H1 (cell line): ENCODE measurements at regions not wholly inside any gene's neighbourhood (a gene's known extent, or its start where the extent isn't known, plus 50 kb on each side); places are given as distances from the start of the nearest gene placed in this dataset.

ENCODE experiments used
- TF ChIP-seq, protein P1 (sequence below): fragments of 300-600 bp; sonication (generic); IDR thresholded peaks from 2 replicates; pipeline ENCODE4 v1.7.1; 2012; ENCODE audit warnings: low read length, moderate library complexity, mild to moderate bottlenecking, inconsistent platforms; ENCODE audit not compliant: insufficient replicate concordance

DNA sequence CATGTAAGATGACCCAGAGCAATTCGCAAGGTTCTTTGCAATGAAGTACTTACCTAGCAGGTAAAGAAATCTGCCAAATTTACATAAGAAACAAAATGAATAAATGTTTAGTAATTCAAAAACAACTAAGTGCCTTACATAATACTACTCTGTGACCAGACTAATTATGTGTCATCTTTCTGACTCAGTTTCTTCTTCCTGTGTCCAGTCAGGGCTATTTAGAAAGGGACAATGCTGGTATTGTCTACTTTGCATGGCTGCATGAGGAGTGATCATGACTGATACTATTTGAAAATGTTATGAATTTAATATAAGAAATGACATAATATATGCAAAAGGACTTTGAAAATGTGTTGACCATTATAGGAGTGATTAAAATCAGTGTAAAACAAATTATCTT lies 210.0 kb downstream of the TMEM161B start (continued):
- TF ChIP-seq, protein P1, sequence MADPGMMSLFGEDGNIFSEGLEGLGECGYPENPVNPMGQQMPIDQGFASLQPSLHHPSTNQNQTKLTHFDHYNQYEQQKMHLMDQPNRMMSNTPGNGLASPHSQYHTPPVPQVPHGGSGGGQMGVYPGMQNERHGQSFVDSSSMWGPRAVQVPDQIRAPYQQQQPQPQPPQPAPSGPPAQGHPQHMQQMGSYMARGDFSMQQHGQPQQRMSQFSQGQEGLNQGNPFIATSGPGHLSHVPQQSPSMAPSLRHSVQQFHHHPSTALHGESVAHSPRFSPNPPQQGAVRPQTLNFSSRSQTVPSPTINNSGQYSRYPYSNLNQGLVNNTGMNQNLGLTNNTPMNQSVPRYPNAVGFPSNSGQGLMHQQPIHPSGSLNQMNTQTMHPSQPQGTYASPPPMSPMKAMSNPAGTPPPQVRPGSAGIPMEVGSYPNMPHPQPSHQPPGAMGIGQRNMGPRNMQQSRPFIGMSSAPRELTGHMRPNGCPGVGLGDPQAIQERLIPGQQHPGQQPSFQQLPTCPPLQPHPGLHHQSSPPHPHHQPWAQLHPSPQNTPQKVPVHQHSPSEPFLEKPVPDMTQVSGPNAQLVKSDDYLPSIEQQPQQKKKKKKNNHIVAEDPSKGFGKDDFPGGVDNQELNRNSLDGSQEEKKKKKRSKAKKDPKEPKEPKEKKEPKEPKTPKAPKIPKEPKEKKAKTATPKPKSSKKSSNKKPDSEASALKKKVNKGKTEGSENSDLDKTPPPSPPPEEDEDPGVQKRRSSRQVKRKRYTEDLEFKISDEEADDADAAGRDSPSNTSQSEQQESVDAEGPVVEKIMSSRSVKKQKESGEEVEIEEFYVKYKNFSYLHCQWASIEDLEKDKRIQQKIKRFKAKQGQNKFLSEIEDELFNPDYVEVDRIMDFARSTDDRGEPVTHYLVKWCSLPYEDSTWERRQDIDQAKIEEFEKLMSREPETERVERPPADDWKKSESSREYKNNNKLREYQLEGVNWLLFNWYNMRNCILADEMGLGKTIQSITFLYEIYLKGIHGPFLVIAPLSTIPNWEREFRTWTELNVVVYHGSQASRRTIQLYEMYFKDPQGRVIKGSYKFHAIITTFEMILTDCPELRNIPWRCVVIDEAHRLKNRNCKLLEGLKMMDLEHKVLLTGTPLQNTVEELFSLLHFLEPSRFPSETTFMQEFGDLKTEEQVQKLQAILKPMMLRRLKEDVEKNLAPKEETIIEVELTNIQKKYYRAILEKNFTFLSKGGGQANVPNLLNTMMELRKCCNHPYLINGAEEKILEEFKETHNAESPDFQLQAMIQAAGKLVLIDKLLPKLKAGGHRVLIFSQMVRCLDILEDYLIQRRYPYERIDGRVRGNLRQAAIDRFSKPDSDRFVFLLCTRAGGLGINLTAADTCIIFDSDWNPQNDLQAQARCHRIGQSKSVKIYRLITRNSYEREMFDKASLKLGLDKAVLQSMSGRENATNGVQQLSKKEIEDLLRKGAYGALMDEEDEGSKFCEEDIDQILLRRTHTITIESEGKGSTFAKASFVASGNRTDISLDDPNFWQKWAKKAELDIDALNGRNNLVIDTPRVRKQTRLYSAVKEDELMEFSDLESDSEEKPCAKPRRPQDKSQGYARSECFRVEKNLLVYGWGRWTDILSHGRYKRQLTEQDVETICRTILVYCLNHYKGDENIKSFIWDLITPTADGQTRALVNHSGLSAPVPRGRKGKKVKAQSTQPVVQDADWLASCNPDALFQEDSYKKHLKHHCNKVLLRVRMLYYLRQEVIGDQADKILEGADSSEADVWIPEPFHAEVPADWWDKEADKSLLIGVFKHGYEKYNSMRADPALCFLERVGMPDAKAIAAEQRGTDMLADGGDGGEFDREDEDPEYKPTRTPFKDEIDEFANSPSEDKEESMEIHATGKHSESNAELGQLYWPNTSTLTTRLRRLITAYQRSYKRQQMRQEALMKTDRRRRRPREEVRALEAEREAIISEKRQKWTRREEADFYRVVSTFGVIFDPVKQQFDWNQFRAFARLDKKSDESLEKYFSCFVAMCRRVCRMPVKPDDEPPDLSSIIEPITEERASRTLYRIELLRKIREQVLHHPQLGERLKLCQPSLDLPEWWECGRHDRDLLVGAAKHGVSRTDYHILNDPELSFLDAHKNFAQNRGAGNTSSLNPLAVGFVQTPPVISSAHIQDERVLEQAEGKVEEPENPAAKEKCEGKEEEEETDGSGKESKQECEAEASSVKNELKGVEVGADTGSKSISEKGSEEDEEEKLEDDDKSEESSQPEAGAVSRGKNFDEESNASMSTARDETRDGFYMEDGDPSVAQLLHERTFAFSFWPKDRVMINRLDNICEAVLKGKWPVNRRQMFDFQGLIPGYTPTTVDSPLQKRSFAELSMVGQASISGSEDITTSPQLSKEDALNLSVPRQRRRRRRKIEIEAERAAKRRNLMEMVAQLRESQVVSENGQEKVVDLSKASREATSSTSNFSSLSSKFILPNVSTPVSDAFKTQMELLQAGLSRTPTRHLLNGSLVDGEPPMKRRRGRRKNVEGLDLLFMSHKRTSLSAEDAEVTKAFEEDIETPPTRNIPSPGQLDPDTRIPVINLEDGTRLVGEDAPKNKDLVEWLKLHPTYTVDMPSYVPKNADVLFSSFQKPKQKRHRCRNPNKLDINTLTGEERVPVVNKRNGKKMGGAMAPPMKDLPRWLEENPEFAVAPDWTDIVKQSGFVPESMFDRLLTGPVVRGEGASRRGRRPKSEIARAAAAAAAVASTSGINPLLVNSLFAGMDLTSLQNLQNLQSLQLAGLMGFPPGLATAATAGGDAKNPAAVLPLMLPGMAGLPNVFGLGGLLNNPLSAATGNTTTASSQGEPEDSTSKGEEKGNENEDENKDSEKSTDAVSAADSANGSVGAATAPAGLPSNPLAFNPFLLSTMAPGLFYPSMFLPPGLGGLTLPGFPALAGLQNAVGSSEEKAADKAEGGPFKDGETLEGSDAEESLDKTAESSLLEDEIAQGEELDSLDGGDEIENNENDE, result no peak
